IMR-90 (cell line): ENCODE measurements at regions not wholly inside any gene's neighbourhood (a gene's known extent, or its start where the extent isn't known, plus 50 kb on each side); places are given as distances from the start of the nearest gene placed in this dataset.

ENCODE experiments used
- BHLHE40 ChIP-seq: fragments of 150-350 bp; IDR thresholded peaks from 2 replicates; pipeline ENCODE4 v1.6.1; 2016; ENCODE audit warnings: mild to moderate bottlenecking, low read depth, low read length
- CEBPB ChIP-seq: IDR thresholded peaks from 2 replicates; pipeline ENCODE4 v1.6.1; 2012; ENCODE audit warnings: low read depth, low read length, improper control_type of control experiment
- CTCF ChIP-seq: conservative IDR thresholded peaks from 2 replicates; pipeline ENCODE4 v1.5.1; 2012; ENCODE audit warnings: mild to moderate bottlenecking, low read depth, low read length, improper control_type of control experiment
- FOS ChIP-seq: fragments of 150-350 bp; IDR thresholded peaks from 2 replicates; pipeline ENCODE4 v1.6.1; 2016; ENCODE audit warnings: low read depth, low read length
- MAFK ChIP-seq: IDR thresholded peaks from 2 replicates; pipeline ENCODE4 v1.6.1; 2012; ENCODE audit warnings: low read depth, low read length, improper control_type of control experiment
- MAZ ChIP-seq: IDR thresholded peaks from 2 replicates; pipeline ENCODE4 v1.6.1; 2012; ENCODE audit warnings: low read depth, mild to moderate bottlenecking, low read length, improper control_type of control experiment, moderate library complexity, borderline replicate concordance
- MXI1 ChIP-seq: IDR thresholded peaks from 2 replicates; pipeline ENCODE4 v1.6.1; 2012; ENCODE audit warnings: low read depth, mild to moderate bottlenecking, low read length, moderate library complexity, borderline replicate concordance
- NFE2L2 ChIP-seq: fragments of 150-350 bp; IDR thresholded peaks from 2 replicates; pipeline ENCODE4 v1.6.1; 2016; ENCODE audit warnings: low read depth, mild to moderate bottlenecking, low read length
- POLR2A ChIP-seq: IDR thresholded peaks from 2 replicates; pipeline ENCODE4 v1.6.1; 2012; ENCODE audit warnings: mild to moderate bottlenecking, low read depth, low read length
- RAD21 ChIP-seq: IDR thresholded peaks from 2 replicates; pipeline ENCODE4 v1.6.1; 2012; ENCODE audit warnings: low read length, improper control_type of control experiment
- RCOR1 ChIP-seq: IDR thresholded peaks from 2 replicates; pipeline ENCODE4 v1.6.1; 2012; ENCODE audit warnings: mild to moderate bottlenecking, low read length, improper control_type of control experiment; ENCODE audit not compliant: insufficient replicate concordance
- RFX5 ChIP-seq: IDR thresholded peaks from 2 replicates; pipeline ENCODE4 v1.8.0; 2012; ENCODE audit warnings: low read depth, mild to moderate bottlenecking, low read length, moderate library complexity
- SMC3 ChIP-seq: fragments of 150-350 bp; IDR thresholded peaks from 2 replicates; pipeline ENCODE4 v1.6.1; 2016; ENCODE audit warnings: low read depth, mild to moderate bottlenecking, antibody characterized with exemption, low read length, moderate library complexity
- USF2 ChIP-seq: fragments of 150-350 bp; IDR thresholded peaks from 2 replicates; pipeline ENCODE4 v1.6.1; 2017; ENCODE audit warnings: mild to moderate bottlenecking, antibody characterized with exemption, low read length, low read depth

DNA sequence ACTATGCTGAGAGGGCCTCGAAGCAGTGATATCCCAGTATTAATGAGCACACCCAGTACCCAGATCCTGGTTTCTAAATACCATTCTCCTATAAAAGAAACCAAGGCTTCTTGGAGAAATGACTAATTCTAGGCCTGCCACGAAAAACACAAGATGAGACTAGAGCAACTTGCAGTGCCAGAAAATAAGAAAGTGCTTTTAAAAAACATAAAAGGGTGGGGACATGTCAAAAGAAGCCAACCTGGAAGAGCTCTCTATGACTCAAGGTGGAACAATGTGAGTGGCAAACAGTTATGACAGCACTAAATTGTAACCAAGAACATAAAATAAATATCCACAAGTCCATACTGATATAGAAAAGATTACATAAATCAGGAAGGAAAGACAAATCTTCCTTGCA is 153.2 kb upstream of the KCNJ18 start:
- TF ChIP-seq CTCF = no peak
- no peak for TF ChIP-seq MAFK
- TF ChIP-seq BHLHE40 = no peak
- no peak for TF ChIP-seq CEBPB
- no peak for TF ChIP-seq SMC3
- TF ChIP-seq POLR2A = no peak
- no peak for TF ChIP-seq FOS
- TF ChIP-seq RAD21 = no peak
- TF ChIP-seq MXI1 = no peak
- no peak for TF ChIP-seq RCOR1
- no peak for TF ChIP-seq RFX5
- no peak for TF ChIP-seq USF2
- no peak for TF ChIP-seq NFE2L2
- no peak for TF ChIP-seq MAZ
